T-helper 1 cell (primary cell): ENCODE measurements at regions not wholly inside any gene's neighbourhood (a gene's known extent, or its start where the extent isn't known, plus 50 kb on each side); places are given as distances from the start of the nearest gene placed in this dataset.

Experiments
- DNase-seq, 5 donors: peaks; one replicate each; pipeline ENCODE4 v3.0.0-alpha.2; 2012 to 2020

GRCh38 chr20:37643400-37643799 lies 50.4 kb upstream of the CTNNBL1 start:
- DNase-seq = peak in 1 of 5 donors; percentile 55

- no peak for DNase-seq
Observed at GRCh38 chr20:37642246-37642645, 51.6 kb upstream of the CTNNBL1 start.

- no peak for DNase-seq
Observed at GRCh38 chr20:37640600-37641561, 52.9 kb upstream of the CTNNBL1 start.

- DNase-seq = no peak
Observed at GRCh38 chr20:37638527-37638926, 55.3 kb upstream of the CTNNBL1 start.

- no peak for DNase-seq
Observed at GRCh38 chr20:37636977-37637376, 56.9 kb upstream of the CTNNBL1 start.

GRCh38 chr20:37636212-37636975 lies 57.4 kb upstream of the CTNNBL1 start:
- DNase-seq = no peak

- DNase-seq = no peak
Observed at GRCh38 chr20:37630993-37631392, 62.8 kb upstream of the CTNNBL1 start.

GRCh38 chr20:37630166-37630565 lies 63.7 kb upstream of the CTNNBL1 start:
- no peak for DNase-seq

- no peak for DNase-seq
Observed at GRCh38 chr20:37627767-37628130, 66.1 kb upstream of the CTNNBL1 start.

GRCh38 chr20:37627060-37627766 lies 66.6 kb upstream of the CTNNBL1 start:
- DNase-seq = peak in 1 of 5 donors; percentile 29

- DNase-seq = no peak
Observed at GRCh38 chr20:37624963-37625362, 68.9 kb upstream of the CTNNBL1 start.

- DNase-seq = no peak
Observed at GRCh38 chr20:37622728-37623127, 71.1 kb upstream of the CTNNBL1 start.

- DNase-seq = no peak
Observed at GRCh38 chr20:37619496-37619895, 74.3 kb upstream of the CTNNBL1 start.

GRCh38 chr20:37616110-37616425 lies 77.8 kb upstream of the CTNNBL1 start:
- DNase-seq = no peak

- DNase-seq = peak in 2 of 5 donors; percentile 21 to 46
Observed at GRCh38 chr20:37615340-37616109, 78.3 kb upstream of the CTNNBL1 start.

GRCh38 chr20:37611852-37612251 lies 82.0 kb upstream of the CTNNBL1 start:
- no peak for DNase-seq

- no peak for DNase-seq
Observed at GRCh38 chr20:37611346-37611745, 82.5 kb upstream of the CTNNBL1 start.

GRCh38 chr20:37610203-37610798 lies 82.6 kb upstream of the BLCAP start:
- DNase-seq = no peak

- DNase-seq = no peak
Observed at GRCh38 chr20:37602634-37603033, 75.0 kb upstream of the BLCAP start.

- no peak for DNase-seq
Observed at GRCh38 chr20:37600486-37600885, 72.8 kb upstream of the BLCAP start.

- DNase-seq = no peak
Observed at GRCh38 chr20:37598575-37599342, 71.1 kb upstream of the BLCAP start.
